Activated B cell treated with CpG ODN at 0.5 μM for 24 hours (primary cell): ENCODE measurements at regions not wholly inside any gene's neighbourhood (a gene's known extent, or its start where the extent isn't known, plus 50 kb on each side); places are given as distances from the start of the nearest gene placed in this dataset.
"Not testable (repeated sequence)": the region's sequence is repeated elsewhere in the genome, so short reads cannot be mapped to it uniquely, and the experiment has no call there.

ENCODE experiments used
- ATAC-seq: fragments of 200-7000 bp; cut with Tn5 transposase; one replicate; pipeline ENCODE4 v1.10.0; 2021; ENCODE audit warnings: low read depth, mild to moderate bottlenecking, moderate library complexity
- CTCF ChIA-PET: fragments of 350-600 bp; sonication (Branson Sonifier 250); formaldehyde crosslinking; loops from one replicate; lab custom pipeline; 2021; ENCODE audit warnings: antibody characterized with exemption; lab: Charles Lee
- POLR2A ChIA-PET: fragments of 350-600 bp; sonication (Branson Sonifier 250); formaldehyde crosslinking; loops from one replicate; lab custom pipeline; 2021; ENCODE audit warnings: antibody characterized with exemption; lab: Charles Lee
- DNase-seq: peaks from one replicate; pipeline ENCODE4 v3.0.0; 2022
- H3K27ac Mint-ChIP-seq: one replicate; pipeline ENCODE4 v1.8.0; 2020; ENCODE audit warnings: mixed read lengths
- H3K27me3 Mint-ChIP-seq: one replicate; pipeline ENCODE4 v1.8.0; 2021; ENCODE audit warnings: mixed read lengths
- H3K36me3 Mint-ChIP-seq: one replicate; pipeline ENCODE4 v1.8.0; 2021; ENCODE audit warnings: low read depth, mixed read lengths
- H3K4me1 Mint-ChIP-seq: one replicate; pipeline ENCODE4 v1.8.0; 2021; ENCODE audit warnings: mixed read lengths
- H3K4me3 Mint-ChIP-seq: one replicate; pipeline ENCODE4 v1.8.0; 2020; ENCODE audit warnings: mild to moderate bottlenecking, mixed read lengths
- H3K9me3 Mint-ChIP-seq: one replicate; pipeline ENCODE4 v1.8.0; 2020; ENCODE audit warnings: mixed read lengths
- intact Hi-C: fragments of 100-400 bp; cut with micrococcal nuclease; formaldehyde crosslinking; loops from one replicate; pipeline ENCODE4 v1.15.1; 2024
- TF ChIP-seq, protein P1 (sequence below): fragments of 200-600 bp; IDR thresholded peaks from one replicate; pipeline ENCODE4 v1.8.0; 2022; ENCODE audit warnings: antibody characterized with exemption, mild to moderate bottlenecking

DNA sequence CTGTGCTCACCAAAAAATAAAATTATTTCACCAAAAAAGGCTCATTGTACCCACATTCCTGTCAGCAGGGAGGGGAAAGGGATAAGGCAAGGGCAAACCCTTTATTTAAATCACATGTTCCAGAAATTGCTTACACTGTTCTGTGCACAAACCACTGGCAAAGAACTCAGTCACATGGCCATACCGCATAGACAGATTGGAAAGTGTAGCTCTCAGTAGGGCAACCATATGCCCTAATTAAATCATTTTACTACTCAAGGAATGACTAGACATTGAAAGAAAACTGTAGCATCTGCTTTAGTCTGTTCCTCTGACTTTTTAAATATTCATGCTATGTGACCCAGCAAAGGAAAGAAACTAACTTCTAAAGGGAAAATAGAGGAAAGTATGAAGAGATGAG, 119.2 kb upstream of the FAM241A start:
- peaks cover 17% of the 10 kb centered on the region for H3K27me3 Mint-ChIP-seq
- no peaks in the 10 kb centered on the region for H3K4me1 Mint-ChIP-seq
- ChIA-PET CTCF (no interaction called here), POLR2A (no interaction called here)
- no peak for DNase-seq
- H3K27ac Mint-ChIP-seq = no peak overlapping the region
- H3K4me3 Mint-ChIP-seq = no peak overlapping the region
- TF ChIP-seq, protein P1, sequence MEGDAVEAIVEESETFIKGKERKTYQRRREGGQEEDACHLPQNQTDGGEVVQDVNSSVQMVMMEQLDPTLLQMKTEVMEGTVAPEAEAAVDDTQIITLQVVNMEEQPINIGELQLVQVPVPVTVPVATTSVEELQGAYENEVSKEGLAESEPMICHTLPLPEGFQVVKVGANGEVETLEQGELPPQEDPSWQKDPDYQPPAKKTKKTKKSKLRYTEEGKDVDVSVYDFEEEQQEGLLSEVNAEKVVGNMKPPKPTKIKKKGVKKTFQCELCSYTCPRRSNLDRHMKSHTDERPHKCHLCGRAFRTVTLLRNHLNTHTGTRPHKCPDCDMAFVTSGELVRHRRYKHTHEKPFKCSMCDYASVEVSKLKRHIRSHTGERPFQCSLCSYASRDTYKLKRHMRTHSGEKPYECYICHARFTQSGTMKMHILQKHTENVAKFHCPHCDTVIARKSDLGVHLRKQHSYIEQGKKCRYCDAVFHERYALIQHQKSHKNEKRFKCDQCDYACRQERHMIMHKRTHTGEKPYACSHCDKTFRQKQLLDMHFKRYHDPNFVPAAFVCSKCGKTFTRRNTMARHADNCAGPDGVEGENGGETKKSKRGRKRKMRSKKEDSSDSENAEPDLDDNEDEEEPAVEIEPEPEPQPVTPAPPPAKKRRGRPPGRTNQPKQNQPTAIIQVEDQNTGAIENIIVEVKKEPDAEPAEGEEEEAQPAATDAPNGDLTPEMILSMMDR = no peak
- intact Hi-C loops = loop anchor here (10.0 kb wide), 1 partner anchor 1971 kb away; no protein-coding TSS in a partner anchor
- H3K36me3 Mint-ChIP-seq = no peaks in the 10 kb centered on the region
- no peak for ATAC-seq
- no peaks in the 10 kb centered on the region for H3K9me3 Mint-ChIP-seq

GRCh38 chr4:112029771-112030171, 115.5 kb upstream of the FAM241A start:
- CTCF ChIA-PET = no interaction called here
- no peak overlapping the region for H3K4me3 Mint-ChIP-seq
- intact Hi-C loops = loop anchor here (5.0 to 10.0 kb wide), 3 partner anchors 177 to 1975 kb away; no protein-coding TSS in a partner anchor
- H3K36me3 Mint-ChIP-seq = no peaks in the 10 kb centered on the region
- no peaks in the 10 kb centered on the region for H3K4me1 Mint-ChIP-seq
- DNase-seq (no peak), ATAC-seq (no peak)
- H3K27ac Mint-ChIP-seq = no peak overlapping the region
- no peaks in the 10 kb centered on the region for H3K9me3 Mint-ChIP-seq
- H3K27me3 Mint-ChIP-seq = peaks cover 19% of the 10 kb centered on the region
- POLR2A ChIA-PET = no interaction called here
- TF ChIP-seq, protein P1 = no peak

GRCh38 chr4:112031712-112032328, 113.4 kb upstream of the FAM241A start:
- Mint-ChIP-seq H3K36me3 (no peaks in the 10 kb centered on the region), H3K27ac (no peak overlapping the region), H3K9me3 (no peaks in the 10 kb centered on the region), H3K4me1 (no peaks in the 10 kb centered on the region), H3K4me3 (no peak overlapping the region), H3K27me3 (peaks cover 16% of the 10 kb centered on the region)
- ChIA-PET POLR2A (no interaction called here), CTCF (interaction anchor here (0.6 to 2.4 kb wide), 6 partner anchors 24 to 1982 kb away, joined by 3 to 29 read pairs (median 5); no protein-coding TSS in a partner anchor)
- ATAC-seq (no peak), DNase-seq (no peak)
- TF ChIP-seq, protein P1 = no peak
- intact Hi-C loops = loop anchor here (1.0 to 5.0 kb wide), 5 partner anchors 89 to 1516 kb away; no protein-coding TSS in a partner anchor

DNA sequence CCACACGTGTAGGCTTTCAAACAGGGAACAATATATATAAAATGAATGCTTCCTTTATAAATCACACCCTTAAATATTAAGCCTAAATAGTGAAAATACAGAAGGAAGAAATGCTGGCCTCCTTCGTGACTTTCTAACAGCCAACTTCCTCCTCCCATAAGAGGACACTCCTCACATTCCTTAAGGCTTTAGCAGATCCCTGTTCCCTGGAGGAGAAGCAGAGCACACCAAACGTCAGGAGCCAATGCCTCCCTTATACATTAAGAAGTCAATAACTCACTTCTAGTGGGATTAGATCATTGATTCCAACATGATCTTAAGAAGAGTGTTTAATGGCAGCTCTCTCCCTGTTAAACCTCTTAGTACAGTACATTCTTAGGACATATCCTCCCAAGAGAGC, 108.4 kb upstream of the FAM241A start:
- POLR2A ChIA-PET = no interaction called here
- Mint-ChIP-seq H3K36me3 (no peaks in the 10 kb centered on the region), H3K4me1 (no peaks in the 10 kb centered on the region), H3K27me3 (peaks cover 8% of the 10 kb centered on the region), H3K4me3 (no peak overlapping the region), H3K9me3 (no peaks in the 10 kb centered on the region), H3K27ac (no peak overlapping the region)
- TF ChIP-seq, protein P1 = no peak
- ATAC-seq = no peak
- intact Hi-C loops = no loop called here
- CTCF ChIA-PET = no interaction called here
- DNase-seq = no peak

- CTCF ChIA-PET = no interaction called here
- no peak overlapping the region for H3K4me3 Mint-ChIP-seq
- H3K27me3 Mint-ChIP-seq = peaks cover 9% of the 10 kb centered on the region
- no peaks in the 10 kb centered on the region for H3K36me3 Mint-ChIP-seq
- H3K27ac Mint-ChIP-seq = no peak overlapping the region
- TF ChIP-seq, protein P1 = no peak
- H3K9me3 Mint-ChIP-seq = no peaks in the 10 kb centered on the region
- POLR2A ChIA-PET = no interaction called here
- ATAC-seq (no peak), DNase-seq (no peak)
- intact Hi-C loops = no loop called here
- H3K4me1 Mint-ChIP-seq = no peaks in the 10 kb centered on the region
These were observed 106.4 kb upstream of the FAM241A start for GRCh38 chr4:112038861-112039260.

GRCh38 chr4:112049119-112049518, 96.1 kb upstream of the FAM241A start:
- intact Hi-C loops, CTCF ChIA-PET, POLR2A ChIA-PET: not testable (repeated sequence)

More at GRCh38 chr4:112049119-112049518, 96.1 kb upstream of the FAM241A start:
- H3K27ac Mint-ChIP-seq, H3K27me3 Mint-ChIP-seq, DNase-seq, ATAC-seq, H3K4me3 Mint-ChIP-seq, H3K4me1 Mint-ChIP-seq, H3K9me3 Mint-ChIP-seq, H3K36me3 Mint-ChIP-seq: not testable (repeated sequence)
